GM23338 (cell line): ENCODE measurements at regions not wholly inside any gene's neighbourhood (a gene's known extent, or its start where the extent isn't known, plus 50 kb on each side); places are given as distances from the start of the nearest gene placed in this dataset.

Source experiments
- ATAC-seq: fragments of 200-7000 bp; cut with Tn5 transposase; 3 replicates; pipeline ENCODE4 v1.9.1; 2020
- DNase-seq: peaks from one replicate; pipeline ENCODE4 v3.0.0-alpha.2; 2015; ENCODE audit warnings: low spot score
- H2AFZ ChIP-seq: fragments of 200-600 bp; sonication (generic); 2 replicates; pipeline ENCODE4 v1.8.0; 2016; ENCODE audit warnings: antibody characterized with exemption, mild to moderate bottlenecking, moderate library complexity
- H3F3A ChIP-seq: fragments of 200-600 bp; sonication (generic); replicated peaks from 2 replicates; pipeline ENCODE4 v1.8.0; 2017; ENCODE audit warnings: antibody characterized with exemption, mixed run types, low read depth
- H3K27ac ChIP-seq: fragments of 200-600 bp; sonication (generic); 2 replicates; pipeline ENCODE4 v1.6.1; 2016; ENCODE audit warnings: low read depth
- H3K27me3 ChIP-seq: fragments of 200-600 bp; sonication (generic); 2 replicates; pipeline ENCODE4 v1.8.0; 2016; ENCODE audit warnings: mild to moderate bottlenecking, mixed run types, moderate library complexity; ENCODE audit not compliant: insufficient read depth
- H3K36me3 ChIP-seq: fragments of 200-600 bp; sonication (generic); 2 replicates; pipeline ENCODE4 v1.8.0; 2016; ENCODE audit warnings: mild to moderate bottlenecking; ENCODE audit not compliant: insufficient read depth
- H3K4me1 ChIP-seq: fragments of 200-600 bp; sonication (generic); 2 replicates; pipeline ENCODE4 v1.8.0; 2016; ENCODE audit warnings: mild to moderate bottlenecking, moderate library complexity; ENCODE audit not compliant: insufficient read depth
- H3K4me2 ChIP-seq: fragments of 200-600 bp; sonication (generic); 2 replicates; pipeline ENCODE4 v1.7.1; 2017; ENCODE audit warnings: mixed run types
- H3K4me3 ChIP-seq: fragments of 200-600 bp; sonication (generic); 2 replicates; pipeline ENCODE4 v1.6.1; 2016; ENCODE audit warnings: mixed run types
- H3K79me2 ChIP-seq: fragments of 200-600 bp; sonication (generic); replicated peaks from 2 replicates; pipeline ENCODE4 v1.8.0; 2017; ENCODE audit warnings: mild to moderate bottlenecking; ENCODE audit not compliant: insufficient read depth
- H3K9me2 ChIP-seq: fragments of 200-600 bp; sonication (generic); 2 replicates; pipeline ENCODE4 v1.8.0; 2017; ENCODE audit not compliant: insufficient read depth
- H4K20me1 ChIP-seq: fragments of 200-600 bp; sonication (generic); replicated peaks from 2 replicates; pipeline ENCODE4 v1.8.0; 2017; ENCODE audit warnings: mild to moderate bottlenecking; ENCODE audit not compliant: insufficient read depth
- H3K27ac Mint-ChIP-seq: 2 replicates; pipeline ENCODE4 v1.8.0; 2020; ENCODE audit warnings: inconsistent platforms, mild to moderate bottlenecking, moderate library complexity, mixed read lengths
- H3K27me3 Mint-ChIP-seq: 3 replicates; pipeline ENCODE4 v1.8.0; 2022; ENCODE audit warnings: low read depth, mild to moderate bottlenecking, moderate library complexity, mixed read lengths, inconsistent platforms; ENCODE audit not compliant: insufficient read depth, poor library complexity
- H3K36me3 Mint-ChIP-seq: 3 replicates; pipeline ENCODE4 v1.8.0; 2021; ENCODE audit warnings: low read depth, mild to moderate bottlenecking, inconsistent platforms, moderate library complexity, mixed read lengths
- H3K4me1 Mint-ChIP-seq: 3 replicates; pipeline ENCODE4 v1.8.0; 2020; ENCODE audit warnings: mild to moderate bottlenecking, inconsistent platforms, mixed read lengths
- H3K4me3 Mint-ChIP-seq: 3 replicates; pipeline ENCODE4 v1.8.0; 2021; ENCODE audit warnings: moderate library complexity, mild to moderate bottlenecking, inconsistent platforms, mixed read lengths
- H3K9me3 Mint-ChIP-seq: 3 replicates; pipeline ENCODE4 v1.8.0; 2020; ENCODE audit warnings: moderate library complexity, mild to moderate bottlenecking, inconsistent platforms, mixed read lengths
- POLR2AphosphoS5 ChIP-seq: IDR thresholded peaks from 2 replicates; pipeline ENCODE4 v1.6.1; 2016; ENCODE audit warnings: antibody characterized with exemption, low read depth
- TF ChIP-seq, protein P1 (sequence below): fragments of 250-450 bp; sonication (Bioruptor Pico); IDR thresholded peaks from 2 replicates; pipeline ENCODE4 v1.5.0; 2020; ENCODE audit warnings: mild to moderate bottlenecking, moderate library complexity
- TF ChIP-seq, protein P2 (sequence below), 2 experiments: fragments of 200-600 bp in 1 of 2; sonication (generic) in 1 of 2; conservative IDR thresholded peaks; 2 replicates each; pipeline versions ENCODE4 v1.5.1 to v1.6.1; 2016 to 2017; ENCODE audit warnings: antibody characterized with exemption in 2 of 2, low read depth in 2 of 2, mild to moderate bottlenecking in 2 of 2, moderate library complexity in 1 of 2

DNA sequence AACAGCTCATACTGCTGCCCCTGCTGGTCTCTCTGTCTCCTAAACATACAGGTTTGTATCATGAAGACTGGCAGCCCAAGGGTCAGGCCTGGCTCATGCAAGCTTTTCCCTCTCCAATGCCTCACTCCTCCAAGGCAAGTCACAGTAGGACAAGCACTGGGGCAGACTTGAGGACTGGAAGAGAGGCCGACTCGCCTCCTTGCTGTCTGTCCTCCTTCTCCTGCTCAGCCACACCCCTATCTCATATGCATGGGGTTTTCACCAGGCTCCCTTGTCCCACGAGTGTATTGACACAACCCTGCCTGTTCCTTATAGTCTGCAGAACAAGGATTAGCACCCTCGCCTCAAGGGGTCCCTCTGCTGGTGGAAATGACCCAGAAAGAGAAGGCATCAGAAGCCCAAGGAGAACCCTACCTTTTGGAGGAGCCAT, 223.7 kb downstream of the SOX11 start:
- H3K9me3 Mint-ChIP-seq, result peaks cover 28% of the 10 kb centered on the region; the same call in 2 of the 3 replicates
- peaks cover 58% of the 10 kb centered on the region for H3K27me3 ChIP-seq
- H3F3A ChIP-seq, result no peaks in the 10 kb centered on the region
- H3K79me2 ChIP-seq, result no peaks in the 10 kb centered on the region
- no peaks in the 10 kb centered on the region for H3K36me3 ChIP-seq
- H3K4me3 Mint-ChIP-seq, result no peak overlapping the region
- H3K36me3 Mint-ChIP-seq, result peaks cover 6% of the 10 kb centered on the region; the same call in 1 of the 3 replicates
- H3K4me1 ChIP-seq, result peaks cover 18% of the 10 kb centered on the region
- peaks cover 3% of the 10 kb centered on the region; the same call in 1 of the 2 replicates for H4K20me1 ChIP-seq
- H3K4me2 ChIP-seq, result no peak overlapping the region
- peak; percentile 75 for ATAC-seq
- no peaks in the 10 kb centered on the region for H3K9me2 ChIP-seq
- H2AFZ ChIP-seq, result no peak overlapping the region
- peak; percentile 75 for DNase-seq
- H3K27me3 Mint-ChIP-seq, result peaks cover 46% of the 10 kb centered on the region
- H3K4me3 ChIP-seq, result no peak overlapping the region
- H3K4me1 Mint-ChIP-seq, result peaks cover 26% of the 10 kb centered on the region
- TF ChIP-seq, protein P1, sequence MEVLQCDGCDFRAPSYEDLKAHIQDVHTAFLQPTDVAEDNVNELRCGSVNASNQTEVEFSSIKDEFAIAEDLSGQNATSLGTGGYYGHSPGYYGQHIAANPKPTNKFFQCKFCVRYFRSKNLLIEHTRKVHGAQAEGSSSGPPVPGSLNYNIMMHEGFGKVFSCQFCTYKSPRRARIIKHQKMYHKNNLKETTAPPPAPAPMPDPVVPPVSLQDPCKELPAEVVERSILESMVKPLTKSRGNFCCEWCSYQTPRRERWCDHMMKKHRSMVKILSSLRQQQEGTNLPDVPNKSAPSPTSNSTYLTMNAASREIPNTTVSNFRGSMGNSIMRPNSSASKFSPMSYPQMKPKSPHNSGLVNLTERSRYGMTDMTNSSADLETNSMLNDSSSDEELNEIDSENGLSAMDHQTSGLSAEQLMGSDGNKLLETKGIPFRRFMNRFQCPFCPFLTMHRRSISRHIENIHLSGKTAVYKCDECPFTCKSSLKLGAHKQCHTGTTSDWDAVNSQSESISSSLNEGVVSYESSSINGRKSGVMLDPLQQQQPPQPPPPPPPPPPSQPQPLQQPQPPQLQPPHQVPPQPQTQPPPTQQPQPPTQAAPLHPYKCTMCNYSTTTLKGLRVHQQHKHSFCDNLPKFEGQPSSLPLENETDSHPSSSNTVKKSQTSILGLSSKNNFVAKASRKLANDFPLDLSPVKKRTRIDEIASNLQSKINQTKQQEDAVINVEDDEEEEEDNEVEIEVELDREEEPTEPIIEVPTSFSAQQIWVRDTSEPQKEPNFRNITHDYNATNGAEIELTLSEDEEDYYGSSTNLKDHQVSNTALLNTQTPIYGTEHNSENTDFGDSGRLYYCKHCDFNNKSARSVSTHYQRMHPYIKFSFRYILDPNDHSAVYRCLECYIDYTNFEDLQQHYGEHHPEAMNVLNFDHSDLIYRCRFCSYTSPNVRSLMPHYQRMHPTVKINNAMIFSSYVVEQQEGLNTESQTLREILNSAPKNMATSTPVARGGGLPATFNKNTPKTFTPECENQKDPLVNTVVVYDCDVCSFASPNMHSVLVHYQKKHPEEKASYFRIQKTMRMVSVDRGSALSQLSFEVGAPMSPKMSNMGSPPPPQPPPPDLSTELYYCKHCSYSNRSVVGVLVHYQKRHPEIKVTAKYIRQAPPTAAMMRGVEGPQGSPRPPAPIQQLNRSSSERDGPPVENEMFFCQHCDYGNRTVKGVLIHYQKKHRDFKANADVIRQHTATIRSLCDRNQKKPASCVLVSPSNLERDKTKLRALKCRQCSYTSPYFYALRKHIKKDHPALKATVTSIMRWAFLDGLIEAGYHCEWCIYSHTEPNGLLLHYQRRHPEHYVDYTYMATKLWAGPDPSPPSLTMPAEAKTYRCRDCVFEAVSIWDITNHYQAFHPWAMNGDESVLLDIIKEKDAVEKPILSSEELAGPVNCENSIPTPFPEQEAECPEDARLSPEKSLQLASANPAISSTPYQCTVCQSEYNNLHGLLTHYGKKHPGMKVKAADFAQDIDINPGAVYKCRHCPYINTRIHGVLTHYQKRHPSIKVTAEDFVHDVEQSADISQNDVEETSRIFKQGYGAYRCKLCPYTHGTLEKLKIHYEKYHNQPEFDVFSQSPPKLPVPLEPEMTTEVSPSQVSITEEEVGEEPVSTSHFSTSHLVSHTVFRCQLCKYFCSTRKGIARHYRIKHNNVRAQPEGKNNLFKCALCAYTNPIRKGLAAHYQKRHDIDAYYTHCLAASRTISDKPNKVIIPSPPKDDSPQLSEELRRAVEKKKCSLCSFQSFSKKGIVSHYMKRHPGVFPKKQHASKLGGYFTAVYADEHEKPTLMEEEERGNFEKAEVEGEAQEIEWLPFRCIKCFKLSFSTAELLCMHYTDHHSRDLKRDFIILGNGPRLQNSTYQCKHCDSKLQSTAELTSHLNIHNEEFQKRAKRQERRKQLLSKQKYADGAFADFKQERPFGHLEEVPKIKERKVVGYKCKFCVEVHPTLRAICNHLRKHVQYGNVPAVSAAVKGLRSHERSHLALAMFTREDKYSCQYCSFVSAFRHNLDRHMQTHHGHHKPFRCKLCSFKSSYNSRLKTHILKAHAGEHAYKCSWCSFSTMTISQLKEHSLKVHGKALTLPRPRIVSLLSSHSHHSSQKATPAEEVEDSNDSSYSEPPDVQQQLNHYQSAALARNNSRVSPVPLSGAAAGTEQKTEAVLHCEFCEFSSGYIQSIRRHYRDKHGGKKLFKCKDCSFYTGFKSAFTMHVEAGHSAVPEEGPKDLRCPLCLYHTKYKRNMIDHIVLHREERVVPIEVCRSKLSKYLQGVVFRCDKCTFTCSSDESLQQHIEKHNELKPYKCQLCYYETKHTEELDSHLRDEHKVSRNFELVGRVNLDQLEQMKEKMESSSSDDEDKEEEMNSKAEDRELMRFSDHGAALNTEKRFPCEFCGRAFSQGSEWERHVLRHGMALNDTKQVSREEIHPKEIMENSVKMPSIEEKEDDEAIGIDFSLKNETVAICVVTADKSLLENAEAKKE (CRISPR knock-in tag), result 0 out of 2 replicates have a peak, but pooled peaks have one; percentile 45
- TF ChIP-seq, protein P2, sequence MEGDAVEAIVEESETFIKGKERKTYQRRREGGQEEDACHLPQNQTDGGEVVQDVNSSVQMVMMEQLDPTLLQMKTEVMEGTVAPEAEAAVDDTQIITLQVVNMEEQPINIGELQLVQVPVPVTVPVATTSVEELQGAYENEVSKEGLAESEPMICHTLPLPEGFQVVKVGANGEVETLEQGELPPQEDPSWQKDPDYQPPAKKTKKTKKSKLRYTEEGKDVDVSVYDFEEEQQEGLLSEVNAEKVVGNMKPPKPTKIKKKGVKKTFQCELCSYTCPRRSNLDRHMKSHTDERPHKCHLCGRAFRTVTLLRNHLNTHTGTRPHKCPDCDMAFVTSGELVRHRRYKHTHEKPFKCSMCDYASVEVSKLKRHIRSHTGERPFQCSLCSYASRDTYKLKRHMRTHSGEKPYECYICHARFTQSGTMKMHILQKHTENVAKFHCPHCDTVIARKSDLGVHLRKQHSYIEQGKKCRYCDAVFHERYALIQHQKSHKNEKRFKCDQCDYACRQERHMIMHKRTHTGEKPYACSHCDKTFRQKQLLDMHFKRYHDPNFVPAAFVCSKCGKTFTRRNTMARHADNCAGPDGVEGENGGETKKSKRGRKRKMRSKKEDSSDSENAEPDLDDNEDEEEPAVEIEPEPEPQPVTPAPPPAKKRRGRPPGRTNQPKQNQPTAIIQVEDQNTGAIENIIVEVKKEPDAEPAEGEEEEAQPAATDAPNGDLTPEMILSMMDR (conservative IDR thresholded peaks at IDR 0.05; ENCODE audit: low read depth in 2 of 2), result peak; percentile 76 to 83
- no peak for TF ChIP-seq POLR2AphosphoS5
- no peak overlapping the region for H3K27ac Mint-ChIP-seq
- H3K27ac ChIP-seq, result no peak overlapping the region
